ENCODE measurements at regions not wholly inside any gene's neighbourhood (a gene's known extent, or its start where the extent isn't known, plus 50 kb on each side); places are given as distances from the start of the nearest gene placed in this dataset.

GRCh38 chr1:232267837-232268598, 361.9 kb downstream of the SIPA1L2 start:
- TF ChIP-seq NFE2L1 (tag; IDR thresholded peaks at IDR 0.05; ENCODE audit: borderline replicate concordance, low read depth) (no peak), ATF1 (CRISPR knock-in tag; IDR thresholded peaks at IDR 0.05) (no peak), ATF1 (tag; IDR thresholded peaks at IDR 0.05) (no peak), BRF2 (IDR thresholded peaks at IDR 0.05; ENCODE audit: borderline replicate concordance, insufficient read depth, insufficient read length) (no peak), GATAD2A (IDR thresholded peaks at IDR 0.05) (no peak), KLF6 (CRISPR knock-in tag; IDR thresholded peaks at IDR 0.05; ENCODE audit: borderline replicate concordance) (no peak), KLF1 (tag; IDR thresholded peaks at IDR 0.05) (no peak), FOSL1 (tag; conservative IDR thresholded peaks at IDR 0.05) (no peak)

Measured in K562 (cell line).